Jurkat, Clone E6-1 (cell line): ENCODE measurements at regions not wholly inside any gene's neighbourhood (a gene's known extent, or its start where the extent isn't known, plus 50 kb on each side); places are given as distances from the start of the nearest gene placed in this dataset.
"Not testable (repeated sequence)": the region's sequence is repeated elsewhere in the genome, so short reads cannot be mapped to it uniquely, and the experiment has no call there.

ENCODE experiments used
- DNase-seq: peaks from one replicate; pipeline ENCODE4 v3.0.0-alpha.2; 2011; ENCODE audit warnings: low read depth, low spot score
- H3K4me3 ChIP-seq: 2 replicates; pipeline ENCODE4 v1.5.1; 2011; ENCODE audit warnings: mild to moderate bottlenecking, low read length, control low read depth, moderate library complexity

- no peak for DNase-seq
- no peak overlapping the region for H3K4me3 ChIP-seq
These were observed 71.4 kb upstream of the CCND1 start for GRCh38 chr11:69569306-69570200.

GRCh38 chr11:69572233-69572860, 68.6 kb upstream of the CCND1 start:
- H3K4me3 ChIP-seq = no peak overlapping the region
- no peak for DNase-seq

- DNase-seq = no peak
- H3K4me3 ChIP-seq = no peak overlapping the region
These were observed 68.1 kb upstream of the CCND1 start for GRCh38 chr11:69572861-69573260.

GRCh38 chr11:69573761-69574607, 67.0 kb upstream of the CCND1 start:
- DNase-seq = no peak
- H3K4me3 ChIP-seq = no peak overlapping the region

GRCh38 chr11:69574608-69575255, 66.2 kb upstream of the CCND1 start:
- H3K4me3 ChIP-seq = no peak overlapping the region
- DNase-seq = no peak

GRCh38 chr11:69575296-69576068, 65.5 kb upstream of the CCND1 start:
- H3K4me3 ChIP-seq = no peak overlapping the region
- DNase-seq = no peak

GRCh38 chr11:69576069-69576782, 64.7 kb upstream of the CCND1 start:
- no peak overlapping the region for H3K4me3 ChIP-seq
- no peak for DNase-seq

- H3K4me3 ChIP-seq = no peak overlapping the region
- no peak for DNase-seq
These were observed 62.8 kb upstream of the CCND1 start for GRCh38 chr11:69578167-69578566.

- DNase-seq = no peak
- no peak overlapping the region for H3K4me3 ChIP-seq
These were observed 60.4 kb upstream of the CCND1 start for GRCh38 chr11:69580529-69580928.

- no peak overlapping the region for H3K4me3 ChIP-seq
These were observed 58.0 kb upstream of the CCND1 start for GRCh38 chr11:69582756-69583467.

GRCh38 chr11:69584160-69584559, 56.8 kb upstream of the CCND1 start:
- H3K4me3 ChIP-seq = no peak overlapping the region
- DNase-seq = no peak

More at GRCh38 chr11:69582756-69583467, 58.0 kb upstream of the CCND1 start:
- no peak for DNase-seq

- no peak for DNase-seq
- H3K4me3 ChIP-seq = no peak overlapping the region
These were observed 55.6 kb upstream of the CCND1 start for GRCh38 chr11:69585385-69585784.

- no peak for DNase-seq
- H3K4me3 ChIP-seq = no peak overlapping the region
These were observed 53.4 kb upstream of the CCND1 start for GRCh38 chr11:69587454-69588090.

- no peak for DNase-seq
- H3K4me3 ChIP-seq = no peak overlapping the region
These were observed 52.7 kb upstream of the CCND1 start for GRCh38 chr11:69588270-69588669.

- not testable (repeated sequence) for H3K4me3 ChIP-seq, DNase-seq
These were observed 50.9 kb upstream of the CCND1 start for GRCh38 chr11:69590088-69590487.
